ENCODE measurements at regions not wholly inside any gene's neighbourhood (a gene's known extent, or its start where the extent isn't known, plus 50 kb on each side); places are given as distances from the start of the nearest gene placed in this dataset.

DNA sequence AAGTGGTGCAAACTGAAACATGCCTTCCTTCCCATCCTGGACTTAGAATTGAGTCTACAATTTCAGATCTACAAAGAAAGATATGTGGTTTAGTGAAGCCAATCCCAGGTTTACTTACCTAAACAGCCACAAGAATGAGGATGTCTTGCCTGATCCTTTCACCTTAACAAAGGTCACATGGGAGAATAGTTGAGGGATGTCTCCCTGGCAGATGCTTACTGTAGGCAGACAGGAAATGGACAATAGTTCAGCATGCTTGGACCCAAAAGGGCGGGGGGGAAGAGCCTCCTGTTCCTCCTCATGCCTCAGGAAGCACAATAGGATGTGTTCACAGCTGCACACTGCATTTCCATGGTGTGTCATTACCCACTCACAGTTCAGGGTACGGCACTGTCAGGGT is 492.7 kb upstream of the USP24 start:
- DNase-seq (no peak), ATAC-seq (no peak)
- H3K4me1 Mint-ChIP-seq, result no peaks in the 10 kb centered on the region
- H3K27me3 Mint-ChIP-seq, result no peaks in the 10 kb centered on the region
- H3K27ac Mint-ChIP-seq, result no peak overlapping the region
- CTCF ChIA-PET, result no interaction called here
- H3K9me3 Mint-ChIP-seq (ENCODE audit: low read depth), result no peaks in the 10 kb centered on the region
- no peaks in the 10 kb centered on the region for H3K36me3 Mint-ChIP-seq
- H3K4me3 Mint-ChIP-seq, result no peak overlapping the region

DNA sequence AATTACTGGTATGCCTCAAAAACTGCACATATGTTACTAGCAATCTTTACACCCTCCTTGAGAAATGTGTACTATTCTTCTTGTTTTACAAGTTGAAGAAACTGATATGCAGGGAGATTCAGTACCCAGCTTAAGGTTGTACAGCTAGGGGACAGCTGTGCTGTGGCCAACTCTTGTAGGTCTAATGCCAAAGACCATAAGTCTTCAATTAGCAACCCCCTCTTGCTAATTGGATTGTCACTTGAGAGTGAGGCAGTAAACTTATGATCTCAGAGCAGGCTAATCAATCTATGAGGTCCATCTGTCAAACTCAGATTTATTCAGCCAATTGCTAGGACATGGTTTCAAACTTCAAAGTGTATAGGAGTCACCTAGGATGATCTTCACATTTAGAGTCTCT is 492.0 kb upstream of the USP24 start:
- no peak overlapping the region for H3K4me3 Mint-ChIP-seq
- H3K27ac Mint-ChIP-seq, result no peak overlapping the region
- no peaks in the 10 kb centered on the region for H3K36me3 Mint-ChIP-seq
- no peaks in the 10 kb centered on the region for H3K27me3 Mint-ChIP-seq
- no peak for ATAC-seq
- DNase-seq, result no peak
- no peaks in the 10 kb centered on the region for H3K9me3 Mint-ChIP-seq (ENCODE audit: low read depth)
- H3K4me1 Mint-ChIP-seq, result no peaks in the 10 kb centered on the region
- CTCF ChIA-PET, result no interaction called here

DNA sequence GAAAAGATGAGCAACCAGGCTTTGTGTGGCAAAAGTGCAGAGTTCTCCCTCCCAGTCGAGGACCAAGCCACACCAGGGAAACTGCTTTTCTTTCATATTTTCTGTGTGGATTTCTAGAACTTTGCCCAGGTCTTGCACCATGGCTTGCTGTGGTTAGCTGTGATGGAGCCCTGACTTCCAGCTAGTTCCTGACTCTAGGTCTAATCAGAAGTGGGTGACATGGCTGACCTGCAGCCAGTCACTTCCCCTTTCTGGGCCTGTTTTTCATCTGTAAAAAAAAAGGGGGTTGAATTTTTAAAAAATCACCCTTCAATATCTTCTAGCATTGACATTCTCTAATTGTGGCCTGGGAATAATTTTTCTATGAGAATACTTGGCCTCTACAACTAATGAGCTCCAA is 491.2 kb upstream of the USP24 start:
- CTCF ChIA-PET, result no interaction called here
- ATAC-seq, result no peak

DNA sequence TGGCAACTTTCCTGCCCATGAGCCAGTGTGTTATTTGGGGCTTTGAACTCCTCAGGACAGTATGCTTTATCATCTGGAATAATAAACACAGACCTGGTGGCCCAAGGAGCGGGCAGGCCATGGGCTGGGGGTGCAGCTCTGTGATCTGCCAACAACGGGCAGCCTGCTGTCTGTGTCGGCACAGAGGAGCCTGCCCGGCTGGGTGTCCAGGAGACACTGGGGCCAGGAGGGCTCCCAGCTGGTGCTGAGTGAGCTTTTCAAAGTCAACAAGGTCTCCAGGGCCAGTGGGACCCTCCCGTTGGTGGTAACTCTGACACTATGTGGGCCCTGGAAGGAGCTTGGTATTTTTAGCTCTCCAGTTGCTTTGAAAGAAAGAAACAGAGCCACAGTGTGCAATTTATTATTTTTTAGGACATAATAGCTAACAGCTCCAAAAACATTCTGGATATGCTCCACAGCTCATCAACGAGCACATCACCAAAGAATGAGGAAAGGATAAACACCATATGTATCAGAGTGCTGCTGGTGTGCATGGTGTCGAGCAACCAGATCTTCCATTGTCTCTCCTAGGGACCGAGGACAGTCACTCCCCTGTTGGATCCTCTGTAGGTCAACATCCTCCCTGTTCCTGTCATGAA is 488.7 kb upstream of the USP24 start:
- Mint-ChIP-seq H3K27me3 (no peaks in the 10 kb centered on the region), H3K4me3 (no peak overlapping the region), H3K36me3 (no peaks in the 10 kb centered on the region), H3K4me1 (no peaks in the 10 kb centered on the region), H3K27ac (no peak overlapping the region), H3K9me3 (ENCODE audit: low read depth) (no peaks in the 10 kb centered on the region)
- DNase-seq (no peak), ATAC-seq (no peak)
- CTCF ChIA-PET, result no interaction called here

More for the DNA sequence above, 491.2 kb upstream of the USP24 start:
- Mint-ChIP-seq H3K27me3 (no peaks in the 10 kb centered on the region), H3K27ac (no peak overlapping the region), H3K4me1 (no peaks in the 10 kb centered on the region), H3K4me3 (no peak overlapping the region), H3K9me3 (ENCODE audit: low read depth) (no peaks in the 10 kb centered on the region), H3K36me3 (no peaks in the 10 kb centered on the region)
- DNase-seq, result no peak

DNA sequence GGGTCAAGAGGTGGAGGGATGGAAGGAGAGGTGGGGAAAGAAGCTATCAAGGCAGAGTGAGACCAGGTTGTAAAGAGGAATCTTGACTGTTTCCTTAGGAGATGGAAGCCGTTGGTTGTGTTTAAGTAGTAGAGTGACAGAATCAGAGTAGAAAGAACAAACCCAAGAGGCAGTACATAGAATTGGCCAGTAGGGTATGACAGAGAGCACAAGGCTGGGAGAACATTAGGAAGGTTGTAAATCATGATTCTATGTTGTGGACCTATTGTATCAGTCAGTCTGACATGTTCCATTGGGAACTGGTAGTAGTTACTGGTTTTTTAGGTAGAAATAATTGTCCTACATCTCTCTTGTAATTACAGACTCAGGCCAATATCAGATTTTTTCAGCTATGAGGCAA is 486.9 kb upstream of the USP24 start:
- Mint-ChIP-seq H3K4me3 (no peak overlapping the region), H3K27ac (no peak overlapping the region), H3K36me3 (no peaks in the 10 kb centered on the region), H3K9me3 (ENCODE audit: low read depth) (no peaks in the 10 kb centered on the region), H3K4me1 (no peaks in the 10 kb centered on the region), H3K27me3 (no peaks in the 10 kb centered on the region)
- ATAC-seq, result no peak
- no peak for DNase-seq
- CTCF ChIA-PET, result no interaction called here

DNA sequence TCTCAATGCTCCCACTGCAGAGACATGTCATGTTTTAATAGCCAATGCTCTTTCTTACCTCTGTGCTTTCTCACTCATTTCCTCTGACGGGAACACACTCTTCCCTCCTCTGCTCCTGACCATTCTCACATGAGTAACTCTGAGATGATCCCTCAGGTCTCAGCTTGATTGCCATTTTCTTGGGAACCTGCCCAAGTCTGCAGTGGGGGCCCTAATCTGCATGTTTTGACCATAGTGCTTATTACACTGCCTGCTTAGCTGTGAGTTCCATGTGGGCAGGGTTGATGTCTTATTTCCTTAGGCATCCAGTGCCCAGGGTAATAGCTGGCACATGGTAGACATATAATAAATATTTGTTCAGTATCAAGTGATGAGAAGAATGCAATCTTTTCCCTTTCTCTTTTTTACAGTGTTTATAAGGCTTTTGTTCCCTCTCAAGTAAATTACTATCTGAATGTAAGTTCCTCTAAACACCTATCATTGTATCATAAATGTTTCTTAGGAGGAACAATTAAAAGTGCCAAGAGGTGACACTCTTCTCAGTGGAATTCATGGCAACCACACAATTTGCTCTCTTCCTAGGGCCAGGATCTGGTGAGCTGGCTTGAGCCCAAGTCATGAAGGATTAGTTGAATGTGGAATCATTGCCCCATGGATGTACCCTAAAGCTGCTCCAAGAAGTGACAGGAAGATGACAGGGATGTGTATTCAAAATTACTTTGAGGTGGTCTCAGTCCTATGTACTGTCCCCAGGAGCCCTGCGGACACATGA is 485.4 kb upstream of the USP24 start:
- CTCF ChIA-PET, result no interaction called here
- H3K4me3 Mint-ChIP-seq, result no peak overlapping the region
- no peak overlapping the region for H3K27ac Mint-ChIP-seq
- H3K9me3 Mint-ChIP-seq (ENCODE audit: low read depth), result no peaks in the 10 kb centered on the region
- no peaks in the 10 kb centered on the region for H3K27me3 Mint-ChIP-seq
- ATAC-seq, result no peak
- H3K4me1 Mint-ChIP-seq, result no peaks in the 10 kb centered on the region
- DNase-seq, result no peak
- H3K36me3 Mint-ChIP-seq, result no peaks in the 10 kb centered on the region

DNA sequence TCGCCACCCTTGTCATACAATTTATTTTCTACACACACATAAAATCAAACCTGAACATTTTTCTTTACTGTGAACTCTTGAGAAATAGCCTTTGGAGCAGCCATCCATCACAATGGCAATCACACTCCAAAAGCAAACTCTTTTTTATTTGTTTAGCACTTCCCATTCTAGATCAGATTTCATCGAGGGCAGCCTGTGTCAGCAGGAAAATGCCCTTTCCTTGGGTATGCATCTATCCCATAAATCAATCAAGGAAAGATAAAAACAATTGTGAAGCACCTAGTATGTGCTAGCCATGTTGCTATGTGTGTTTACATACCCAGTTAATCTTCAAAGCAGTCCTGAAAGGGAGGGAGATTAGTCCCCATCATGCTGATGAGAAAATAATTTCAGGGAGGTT is 484.1 kb upstream of the USP24 start:
- Mint-ChIP-seq H3K9me3 (ENCODE audit: low read depth) (no peaks in the 10 kb centered on the region), H3K27ac (no peak overlapping the region), H3K27me3 (no peaks in the 10 kb centered on the region), H3K4me1 (no peaks in the 10 kb centered on the region), H3K4me3 (no peak overlapping the region), H3K36me3 (no peaks in the 10 kb centered on the region)
- no peak for ATAC-seq
- no peak for DNase-seq
- CTCF ChIA-PET, result no interaction called here

DNA sequence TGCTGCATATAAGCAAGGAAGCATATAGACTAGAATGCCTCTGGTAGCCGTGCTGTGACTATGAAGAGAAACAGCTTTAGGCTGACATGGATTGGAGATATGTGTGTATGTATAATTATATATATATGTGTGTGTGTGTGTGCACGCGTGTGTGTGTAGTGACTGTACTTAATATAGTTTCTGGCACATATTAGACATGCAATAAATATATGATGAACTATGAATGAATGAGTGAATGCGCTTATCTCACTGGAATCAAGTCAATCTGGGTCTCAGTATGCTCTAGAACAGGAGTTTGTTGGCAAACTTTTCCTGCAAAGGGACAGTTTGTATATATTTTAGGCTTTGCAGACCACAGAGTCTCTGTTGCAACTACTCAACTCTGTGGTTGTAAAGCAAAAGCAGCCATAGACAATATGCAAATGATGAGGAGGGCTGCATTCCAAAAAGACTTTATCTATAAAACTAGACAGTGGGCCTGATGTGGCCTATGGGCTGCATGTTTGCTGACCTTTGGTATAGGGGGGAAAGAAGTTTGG is 482.9 kb upstream of the USP24 start:
- DNase-seq (no peak), ATAC-seq (no peak)
- no peaks in the 10 kb centered on the region for H3K36me3 Mint-ChIP-seq
- H3K27me3 Mint-ChIP-seq, result no peaks in the 10 kb centered on the region
- no peak overlapping the region for H3K27ac Mint-ChIP-seq
- H3K9me3 Mint-ChIP-seq (ENCODE audit: low read depth), result no peaks in the 10 kb centered on the region
- no peak overlapping the region for H3K4me3 Mint-ChIP-seq
- CTCF ChIA-PET, result no interaction called here
- no peaks in the 10 kb centered on the region for H3K4me1 Mint-ChIP-seq

DNA sequence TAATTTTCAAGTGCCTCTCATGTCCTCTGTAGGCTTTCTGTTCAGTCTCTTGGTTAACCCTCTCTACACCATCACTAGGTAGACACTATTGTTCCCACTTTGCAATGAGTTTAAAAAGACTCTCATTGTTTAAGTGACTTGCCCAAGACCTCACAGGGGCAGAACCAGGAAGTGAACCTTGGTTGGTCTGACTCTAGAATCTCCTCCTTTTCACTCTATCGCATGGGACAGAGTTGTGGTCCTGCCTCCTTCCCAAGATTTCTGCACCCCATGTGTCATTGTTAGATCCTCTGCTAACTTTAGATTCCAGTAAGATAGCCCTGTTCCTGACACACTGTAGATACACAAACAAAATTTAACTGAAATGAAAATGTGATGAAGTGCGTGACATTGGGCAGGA is 481.7 kb upstream of the USP24 start:
- H3K36me3 Mint-ChIP-seq, result no peaks in the 10 kb centered on the region
- ATAC-seq (no peak), DNase-seq (no peak)
- CTCF ChIA-PET, result no interaction called here
- no peak overlapping the region for H3K4me3 Mint-ChIP-seq
- no peaks in the 10 kb centered on the region for H3K9me3 Mint-ChIP-seq (ENCODE audit: low read depth)
- no peak overlapping the region for H3K27ac Mint-ChIP-seq
- no peaks in the 10 kb centered on the region for H3K4me1 Mint-ChIP-seq
- H3K27me3 Mint-ChIP-seq, result no peaks in the 10 kb centered on the region

DNA sequence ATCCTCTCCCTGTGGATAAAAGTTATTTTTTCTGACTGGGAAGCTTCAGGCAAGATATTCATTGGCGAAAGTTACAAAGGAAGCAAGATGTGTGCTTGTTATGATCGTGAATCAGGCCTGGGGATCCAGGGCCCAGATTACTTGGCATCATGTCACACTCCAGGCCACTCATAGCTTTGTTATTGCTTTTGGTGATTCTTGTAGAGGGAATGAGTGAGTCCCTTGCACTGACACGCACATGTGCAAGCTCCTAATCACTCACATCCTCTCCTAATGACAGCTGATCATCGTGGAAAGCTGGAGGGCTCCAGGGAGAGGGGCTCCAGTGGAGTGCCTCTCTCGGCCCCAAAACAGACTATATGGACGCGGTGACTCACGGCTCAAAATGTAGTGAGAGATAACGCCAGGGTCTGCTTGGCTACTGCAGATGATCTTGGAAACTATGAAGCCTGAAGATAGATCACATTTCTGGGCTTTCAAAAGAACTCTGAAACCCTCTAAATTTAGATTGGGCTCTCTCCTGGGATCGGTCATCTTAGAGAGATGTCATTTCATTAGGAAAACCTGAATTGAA is 481.1 kb upstream of the USP24 start:
- Mint-ChIP-seq H3K4me3 (no peak overlapping the region), H3K9me3 (ENCODE audit: low read depth) (no peaks in the 10 kb centered on the region), H3K27me3 (no peaks in the 10 kb centered on the region), H3K27ac (no peak overlapping the region), H3K36me3 (no peaks in the 10 kb centered on the region), H3K4me1 (no peaks in the 10 kb centered on the region)
- no peak for ATAC-seq
- CTCF ChIA-PET, result no interaction called here
- no peak for DNase-seq

DNA sequence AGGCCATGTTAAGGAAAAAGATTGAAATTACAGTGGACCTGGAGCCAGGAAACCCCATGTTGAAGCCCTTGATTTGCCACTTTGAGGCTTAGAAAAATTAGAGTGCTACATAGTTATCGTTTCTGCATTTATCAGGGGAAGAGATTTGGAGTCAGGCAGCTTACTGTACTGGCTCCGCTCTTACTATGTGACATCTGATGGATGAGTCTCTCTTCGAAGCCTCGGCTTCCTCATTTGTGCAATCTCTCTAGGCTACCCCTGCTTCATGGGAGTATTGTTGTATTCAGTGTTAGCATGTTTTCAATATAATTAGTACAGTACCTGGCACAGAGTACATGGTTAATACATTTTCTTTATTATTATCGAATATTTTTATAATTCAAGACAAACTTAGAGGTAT is 480.4 kb upstream of the USP24 start:
- no peaks in the 10 kb centered on the region for H3K27me3 Mint-ChIP-seq
- no peak overlapping the region for H3K4me3 Mint-ChIP-seq
- no peak overlapping the region for H3K27ac Mint-ChIP-seq
- no peak for ATAC-seq
- H3K4me1 Mint-ChIP-seq, result no peaks in the 10 kb centered on the region
- no peaks in the 10 kb centered on the region for H3K9me3 Mint-ChIP-seq (ENCODE audit: low read depth)
- no peaks in the 10 kb centered on the region for H3K36me3 Mint-ChIP-seq
- DNase-seq, result no peak
- CTCF ChIA-PET, result interaction anchor here (1.4 kb wide), 1 partner anchor 320 kb away, joined by 3 read pairs; no protein-coding TSS in a partner anchor

DNA sequence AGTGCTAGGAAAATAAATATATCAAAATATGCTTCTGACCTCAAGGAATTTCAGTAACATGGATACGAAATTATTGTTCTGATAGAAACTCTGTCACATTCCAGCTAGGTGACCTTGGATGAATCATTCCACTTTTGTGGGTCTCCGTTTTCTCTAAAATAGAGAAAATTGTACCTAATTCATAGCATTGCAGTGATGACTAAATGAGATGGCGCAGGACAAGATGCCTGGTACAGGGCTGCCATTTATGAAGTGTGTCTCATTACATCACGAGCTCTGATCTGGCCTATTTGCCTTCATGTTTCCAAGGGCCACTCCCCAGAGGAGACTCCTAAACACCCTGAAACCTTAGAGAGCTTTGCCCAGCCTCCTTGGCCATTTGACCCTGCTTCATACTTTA is 480.0 kb upstream of the USP24 start:
- ATAC-seq (no peak), DNase-seq (no peak)
- Mint-ChIP-seq H3K27ac (no peak overlapping the region), H3K4me1 (no peaks in the 10 kb centered on the region), H3K27me3 (no peaks in the 10 kb centered on the region), H3K36me3 (no peaks in the 10 kb centered on the region), H3K4me3 (no peak overlapping the region), H3K9me3 (ENCODE audit: low read depth) (no peaks in the 10 kb centered on the region)
- CTCF ChIA-PET, result interaction anchor here (1.4 kb wide), 1 partner anchor 320 kb away, joined by 3 read pairs; no protein-coding TSS in a partner anchor

DNA sequence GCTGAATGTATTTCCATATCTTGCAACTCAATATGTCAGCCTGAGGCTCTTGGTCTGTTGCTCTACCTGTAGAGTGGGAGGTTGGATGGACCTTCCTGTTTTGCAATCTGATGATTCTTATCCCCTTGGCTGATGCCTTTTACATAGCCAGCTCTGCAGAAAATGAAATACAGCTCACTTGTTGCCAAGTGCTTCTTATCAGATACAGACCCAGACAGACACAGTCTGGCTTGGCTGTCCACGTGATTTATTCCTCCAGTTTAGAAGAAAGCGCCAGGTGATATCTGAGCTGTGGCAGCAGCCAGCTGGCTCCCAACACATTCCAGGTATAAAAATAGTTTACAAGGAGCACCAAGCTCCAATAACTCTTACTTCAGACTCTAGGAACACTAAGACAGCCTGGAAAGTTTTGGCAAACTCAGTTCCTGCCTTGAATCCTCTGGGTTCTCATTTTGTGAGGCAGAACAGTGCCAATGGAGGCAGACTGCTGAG is 479.2 kb upstream of the USP24 start:
- CTCF ChIA-PET, result interaction anchor here (1.4 kb wide), 1 partner anchor 319 kb away, joined by 3 read pairs; no protein-coding TSS in a partner anchor
- Mint-ChIP-seq H3K4me3 (no peak overlapping the region), H3K27me3 (no peaks in the 10 kb centered on the region), H3K9me3 (ENCODE audit: low read depth) (no peaks in the 10 kb centered on the region), H3K36me3 (no peaks in the 10 kb centered on the region), H3K27ac (no peak overlapping the region), H3K4me1 (no peaks in the 10 kb centered on the region)
- no peak for ATAC-seq
- no peak for DNase-seq

DNA sequence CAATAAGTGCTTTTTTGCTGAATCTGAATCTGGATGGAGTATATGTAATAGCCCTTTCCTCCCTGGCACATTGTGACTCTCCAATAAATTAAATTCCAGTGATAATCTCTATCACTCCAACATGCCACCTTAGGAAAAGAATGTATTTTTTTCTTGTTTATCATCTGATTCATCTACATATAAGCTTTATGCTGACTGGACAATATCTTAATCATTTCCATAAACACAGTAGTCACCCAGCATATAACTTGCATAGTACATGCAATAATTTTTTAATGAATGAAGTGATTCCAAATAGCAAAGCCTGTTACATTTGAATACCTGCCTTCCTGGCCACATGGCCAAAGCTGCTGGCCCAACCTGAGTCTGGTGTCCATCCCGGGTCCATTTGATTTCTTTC is 477.6 kb upstream of the USP24 start:
- ATAC-seq (no peak), DNase-seq (no peak)
- no peaks in the 10 kb centered on the region for H3K27me3 Mint-ChIP-seq
- no peaks in the 10 kb centered on the region for H3K9me3 Mint-ChIP-seq (ENCODE audit: low read depth)
- no peak overlapping the region for H3K27ac Mint-ChIP-seq
- CTCF ChIA-PET, result no interaction called here
- H3K36me3 Mint-ChIP-seq, result no peaks in the 10 kb centered on the region
- no peaks in the 10 kb centered on the region for H3K4me1 Mint-ChIP-seq
- H3K4me3 Mint-ChIP-seq, result no peak overlapping the region

Measured in activated CD8-positive, alpha-beta memory T cell treated with anti-CD3 and anti-CD28 coated beads, Interleukin-2, amount 10 ng/mL, durations not matched to agents 7 days and 5 days (primary cell).